Neural progenitor cell (in vitro differentiated cells): ENCODE measurements at regions not wholly inside any gene's neighbourhood (a gene's known extent, or its start where the extent isn't known, plus 50 kb on each side); places are given as distances from the start of the nearest gene placed in this dataset.
A peak's percentile ranks its signal among the peaks of the same experiment; 100 is the strongest.

ENCODE experiments used
- DNase-seq: peaks from one replicate; pipeline ENCODE4 v3.0.0-alpha.2; 2016; ENCODE audit warnings: low spot score
- H2AFZ ChIP-seq: fragments of 200-600 bp; sonication (generic); replicated peaks from 2 replicates; pipeline ENCODE4 v1.6.1; 2016; ENCODE audit warnings: antibody characterized with exemption
- H3F3A ChIP-seq: fragments of 200-600 bp; sonication (generic); 2 replicates; pipeline ENCODE4 v1.6.1; 2016; ENCODE audit warnings: antibody characterized with exemption, low read depth
- H3K27ac ChIP-seq: fragments of 200-600 bp; sonication (generic); 2 replicates; pipeline ENCODE4 v1.5.1; 2016; ENCODE audit warnings: mild to moderate bottlenecking
- H3K27me3 ChIP-seq: fragments of 200-600 bp; sonication (generic); 2 replicates; pipeline ENCODE4 v1.6.1; 2016; ENCODE audit warnings: mild to moderate bottlenecking, moderate library complexity
- H3K36me3 ChIP-seq: fragments of 200-600 bp; sonication (generic); 2 replicates; pipeline ENCODE4 v1.5.1; 2016
- H3K4me1 ChIP-seq: fragments of 200-600 bp; sonication (generic); 2 replicates; pipeline ENCODE4 v1.6.1; 2016; ENCODE audit warnings: mixed run types
- H3K4me2 ChIP-seq: fragments of 200-600 bp; sonication (generic); 2 replicates; pipeline ENCODE4 v1.6.1; 2016
- H3K4me3 ChIP-seq: fragments of 200-600 bp; sonication (generic); 2 replicates; pipeline ENCODE4 v1.5.1; 2016
- H3K79me2 ChIP-seq: fragments of 200-600 bp; sonication (generic); 2 replicates; pipeline ENCODE4 v1.6.1; 2016; ENCODE audit warnings: low read depth
- H3K9ac ChIP-seq: fragments of 200-600 bp; sonication (generic); 2 replicates; pipeline ENCODE4 v1.6.1; 2016
- H3K9me3 ChIP-seq: fragments of 200-600 bp; sonication (generic); 2 replicates; pipeline ENCODE4 v1.5.1; 2016; ENCODE audit warnings: low read depth
- H4K20me1 ChIP-seq: fragments of 200-600 bp; sonication (generic); 2 replicates; pipeline ENCODE4 v1.6.1; 2016; ENCODE audit warnings: low read depth
- H3K27ac Mint-ChIP-seq: 3 replicates; pipeline ENCODE4 v1.8.0; 2021; ENCODE audit warnings: mixed read lengths
- H3K27me3 Mint-ChIP-seq: 2 replicates; pipeline ENCODE4 v1.8.0; 2022; ENCODE audit warnings: low read depth, mild to moderate bottlenecking, inconsistent platforms, moderate library complexity, mixed read lengths; ENCODE audit not compliant: insufficient read depth
- H3K36me3 Mint-ChIP-seq: 3 replicates; pipeline ENCODE4 v1.8.0; 2021; ENCODE audit warnings: mixed read lengths
- H3K4me1 Mint-ChIP-seq: 3 replicates; pipeline ENCODE4 v1.8.0; 2021; ENCODE audit warnings: mixed read lengths
- H3K4me3 Mint-ChIP-seq: 3 replicates; pipeline ENCODE4 v1.8.0; 2021; ENCODE audit warnings: mild to moderate bottlenecking, moderate library complexity, mixed read lengths
- H3K9me3 Mint-ChIP-seq: 3 replicates; pipeline ENCODE4 v1.8.0; 2020; ENCODE audit warnings: mixed read lengths
- EZH2 ChIP-seq: fragments of 200-600 bp; sonication (generic); IDR thresholded peaks from 2 replicates; pipeline ENCODE4 v1.6.1; 2017; ENCODE audit warnings: antibody characterized with exemption, mild to moderate bottlenecking, moderate library complexity
- EZH2phosphoT487 ChIP-seq: fragments of 200-600 bp; sonication (generic); IDR thresholded peaks from 2 replicates; pipeline ENCODE4 v1.6.1; 2017; ENCODE audit warnings: antibody characterized with exemption
- TF ChIP-seq, protein P1 (sequence below): fragments of 200-600 bp; sonication (generic); IDR thresholded peaks from 2 replicates; pipeline ENCODE4 v1.5.1; 2017; ENCODE audit warnings: antibody characterized with exemption, mild to moderate bottlenecking

DNA sequence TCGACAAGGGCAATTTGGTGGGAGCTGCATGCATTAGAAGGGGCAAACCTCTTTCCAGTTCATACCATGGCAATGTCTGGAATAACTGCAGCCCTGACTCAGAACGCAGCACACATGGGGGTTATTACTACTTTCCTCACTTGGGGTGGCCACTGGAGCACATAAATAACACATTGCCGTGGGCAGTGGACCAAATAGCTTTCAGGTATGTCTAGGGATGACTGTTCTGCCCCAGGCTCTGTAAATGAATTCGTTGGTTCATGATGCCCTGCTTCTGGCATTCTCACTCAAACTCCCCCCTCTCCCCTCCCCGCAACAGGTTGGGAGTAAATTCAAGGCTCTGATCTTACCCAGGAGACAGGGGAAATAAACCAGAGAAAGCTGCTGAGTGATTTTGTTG, 238.0 kb upstream of the PLET1 start:
- H4K20me1 ChIP-seq, result no peaks in the 10 kb centered on the region
- no peak overlapping the region for H2AFZ ChIP-seq
- DNase-seq, result no peak
- Mint-ChIP-seq H3K27me3 (peaks cover 7% of the 10 kb centered on the region), H3K4me3 (no peak overlapping the region), H3K9me3 (no peaks in the 10 kb centered on the region), H3K4me1 (no peaks in the 10 kb centered on the region), H3K36me3 (no peaks in the 10 kb centered on the region), H3K27ac (no peak overlapping the region)
- H3K27ac ChIP-seq, result no peak overlapping the region
- H3K4me3 ChIP-seq, result no peak overlapping the region
- H3K79me2 ChIP-seq, result no peaks in the 10 kb centered on the region
- no peaks in the 10 kb centered on the region for H3K9me3 ChIP-seq
- no peaks in the 10 kb centered on the region for H3K36me3 ChIP-seq
- H3K9ac ChIP-seq, result no peak overlapping the region
- H3K4me1 ChIP-seq, result no peaks in the 10 kb centered on the region
- TF ChIP-seq, protein P1, sequence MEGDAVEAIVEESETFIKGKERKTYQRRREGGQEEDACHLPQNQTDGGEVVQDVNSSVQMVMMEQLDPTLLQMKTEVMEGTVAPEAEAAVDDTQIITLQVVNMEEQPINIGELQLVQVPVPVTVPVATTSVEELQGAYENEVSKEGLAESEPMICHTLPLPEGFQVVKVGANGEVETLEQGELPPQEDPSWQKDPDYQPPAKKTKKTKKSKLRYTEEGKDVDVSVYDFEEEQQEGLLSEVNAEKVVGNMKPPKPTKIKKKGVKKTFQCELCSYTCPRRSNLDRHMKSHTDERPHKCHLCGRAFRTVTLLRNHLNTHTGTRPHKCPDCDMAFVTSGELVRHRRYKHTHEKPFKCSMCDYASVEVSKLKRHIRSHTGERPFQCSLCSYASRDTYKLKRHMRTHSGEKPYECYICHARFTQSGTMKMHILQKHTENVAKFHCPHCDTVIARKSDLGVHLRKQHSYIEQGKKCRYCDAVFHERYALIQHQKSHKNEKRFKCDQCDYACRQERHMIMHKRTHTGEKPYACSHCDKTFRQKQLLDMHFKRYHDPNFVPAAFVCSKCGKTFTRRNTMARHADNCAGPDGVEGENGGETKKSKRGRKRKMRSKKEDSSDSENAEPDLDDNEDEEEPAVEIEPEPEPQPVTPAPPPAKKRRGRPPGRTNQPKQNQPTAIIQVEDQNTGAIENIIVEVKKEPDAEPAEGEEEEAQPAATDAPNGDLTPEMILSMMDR, result no peak
- TF ChIP-seq EZH2 (no peak), EZH2phosphoT487 (no peak)
- H3K4me2 ChIP-seq, result no peak overlapping the region
- no peaks in the 10 kb centered on the region for H3K27me3 ChIP-seq
- no peaks in the 10 kb centered on the region for H3F3A ChIP-seq

DNA sequence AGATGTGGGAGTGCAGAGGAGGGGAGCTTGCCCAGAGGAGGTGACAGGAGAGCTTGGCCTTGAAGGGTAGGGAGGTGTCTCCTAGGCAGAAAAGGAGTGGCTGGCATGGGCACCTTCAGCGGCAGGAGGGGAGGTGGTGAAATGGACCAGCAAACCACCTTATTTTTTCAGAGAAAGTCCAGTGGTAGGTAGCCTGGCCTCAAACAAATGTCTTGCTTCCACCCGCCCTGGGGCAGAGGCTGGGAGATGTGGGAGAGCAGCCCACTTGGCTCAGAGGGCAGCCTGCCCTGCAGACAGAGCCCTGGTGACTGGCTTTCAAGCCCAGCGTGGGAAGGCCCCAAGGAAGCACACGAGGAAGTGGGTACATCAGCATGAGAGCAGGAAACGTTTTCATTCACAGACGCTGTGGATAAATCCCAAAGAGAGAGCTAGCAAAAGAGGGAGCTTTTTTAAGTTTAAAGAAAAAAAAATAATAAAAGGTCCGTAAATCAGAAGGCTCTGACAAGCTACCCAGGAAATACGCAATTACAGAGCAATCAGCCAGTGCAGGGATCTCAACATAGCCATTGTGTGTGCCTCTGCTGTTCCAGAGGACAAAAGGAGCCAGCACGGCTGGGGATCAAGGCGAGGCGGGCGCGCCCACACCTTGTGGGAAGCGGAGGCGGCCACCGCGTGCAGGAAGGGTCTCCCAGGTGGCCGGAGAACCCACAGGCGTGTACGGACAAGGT, 238.7 kb upstream of the PLET1 start:
- Mint-ChIP-seq H3K9me3 (no peaks in the 10 kb centered on the region), H3K4me3 (no peak overlapping the region), H3K27me3 (peaks cover 9% of the 10 kb centered on the region), H3K36me3 (no peaks in the 10 kb centered on the region), H3K4me1 (no peaks in the 10 kb centered on the region), H3K27ac (no peak overlapping the region)
- Histone ChIP-seq H2AFZ (no peak overlapping the region), H3K4me3 (no peak overlapping the region), H3K27me3 (no peaks in the 10 kb centered on the region), H3K9ac (no peak overlapping the region), H3K79me2 (no peaks in the 10 kb centered on the region), H3K4me2 (no peak overlapping the region), H3K36me3 (no peaks in the 10 kb centered on the region), H3K9me3 (no peaks in the 10 kb centered on the region), H3F3A (no peaks in the 10 kb centered on the region), H3K4me1 (no peaks in the 10 kb centered on the region), H4K20me1 (no peaks in the 10 kb centered on the region), H3K27ac (no peak overlapping the region)
- TF ChIP-seq, protein P1, result no peak
- TF ChIP-seq EZH2phosphoT487, result no peak
- no peak for TF ChIP-seq EZH2
- peak; percentile 33 for DNase-seq

- no peaks in the 10 kb centered on the region for H3K9me3 ChIP-seq
- Mint-ChIP-seq H3K4me3 (no peak overlapping the region), H3K9me3 (no peaks in the 10 kb centered on the region), H3K4me1 (no peaks in the 10 kb centered on the region), H3K27me3 (peaks cover 9% of the 10 kb centered on the region), H3K27ac (no peak overlapping the region), H3K36me3 (no peaks in the 10 kb centered on the region)
- no peaks in the 10 kb centered on the region for H3K4me1 ChIP-seq
- H3K27ac ChIP-seq, result no peak overlapping the region
- no peak overlapping the region for H3K9ac ChIP-seq
- no peak for DNase-seq
- H3K27me3 ChIP-seq, result no peaks in the 10 kb centered on the region
- H3K4me3 ChIP-seq, result no peak overlapping the region
- no peaks in the 10 kb centered on the region for H3K79me2 ChIP-seq
- H2AFZ ChIP-seq, result no peak overlapping the region
- H4K20me1 ChIP-seq, result no peaks in the 10 kb centered on the region
- no peaks in the 10 kb centered on the region for H3K36me3 ChIP-seq
- TF ChIP-seq EZH2 (no peak), EZH2phosphoT487 (no peak)
- TF ChIP-seq, protein P1, result no peak
- H3F3A ChIP-seq, result no peaks in the 10 kb centered on the region
- H3K4me2 ChIP-seq, result no peak overlapping the region
Measured at GRCh38 chr11:112499881-112500204, 239.2 kb upstream of the PLET1 start.
